ENCODE measurements at regions not wholly inside any gene's neighbourhood (a gene's known extent, or its start where the extent isn't known, plus 50 kb on each side); places are given as distances from the start of the nearest gene placed in this dataset.

DNA sequence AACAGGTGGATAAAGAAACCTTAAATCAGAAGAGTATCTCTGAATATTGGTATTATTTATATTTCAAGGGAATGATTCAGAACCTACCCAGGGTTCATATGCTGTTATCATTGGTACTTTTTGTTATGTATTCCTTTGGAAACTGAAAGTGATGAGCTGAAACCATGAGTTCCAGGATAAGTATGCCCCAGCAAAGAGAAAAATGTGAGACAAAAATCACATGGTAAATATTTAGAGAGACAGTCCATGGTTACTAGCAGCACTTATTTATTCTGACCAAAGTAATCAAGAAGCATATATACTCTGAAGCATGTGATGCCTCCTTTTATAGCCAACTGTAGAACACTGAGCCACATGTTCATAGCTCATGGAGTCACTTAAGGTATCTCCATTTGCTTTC lies 277.7 kb downstream of the ARAP2 start:
- no peak for DNase-seq (ENCODE audit: low spot score)

DNA sequence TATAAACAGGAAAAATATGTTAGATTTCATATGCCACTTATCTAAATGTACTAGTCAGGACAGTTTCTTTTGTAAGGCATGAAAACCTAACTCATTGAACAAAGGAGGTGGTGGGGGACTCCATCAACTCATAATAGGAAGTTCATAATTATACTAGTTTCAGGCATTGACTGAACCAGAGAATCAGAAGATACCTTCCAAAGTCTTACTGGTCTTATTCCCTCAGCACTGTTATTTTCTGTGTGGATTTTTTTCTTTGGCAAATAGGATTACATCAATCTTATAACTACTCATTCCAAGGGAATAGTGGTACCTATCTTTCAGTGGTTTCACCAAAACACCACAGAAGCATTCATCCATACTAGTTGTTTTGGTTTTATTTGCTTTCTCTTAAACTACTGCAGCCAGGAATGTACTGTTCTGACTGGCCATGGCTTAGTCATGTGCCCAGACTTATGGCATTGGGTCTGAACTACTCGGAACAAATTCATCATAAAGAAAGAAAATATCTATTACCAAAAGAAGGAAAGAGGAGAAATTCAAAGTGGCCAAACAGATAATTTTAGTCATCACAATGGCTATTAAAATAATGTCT lies 273.9 kb downstream of the ARAP2 start:
- no peak for DNase-seq (ENCODE audit: low spot score)

DNA sequence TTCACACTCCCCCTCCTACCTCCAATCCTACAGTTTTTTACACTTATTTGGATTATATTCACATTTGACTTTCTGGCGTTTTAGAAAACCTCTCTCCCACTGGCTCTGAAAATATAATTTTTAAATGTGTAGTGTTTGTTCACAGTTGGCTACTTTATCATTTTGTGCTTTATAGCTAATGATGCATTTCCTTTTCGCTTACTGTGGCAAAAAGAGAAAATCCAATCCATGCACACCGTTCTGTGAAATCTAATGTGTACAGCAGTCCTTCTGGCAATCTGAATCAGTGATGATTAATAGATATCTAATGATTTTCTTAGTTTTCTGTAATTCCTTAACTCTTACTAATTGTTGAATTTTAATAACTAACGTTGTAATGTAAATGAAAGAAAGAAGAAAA lies 271.5 kb downstream of the ARAP2 start:
- no peak for DNase-seq (ENCODE audit: low spot score)

DNA sequence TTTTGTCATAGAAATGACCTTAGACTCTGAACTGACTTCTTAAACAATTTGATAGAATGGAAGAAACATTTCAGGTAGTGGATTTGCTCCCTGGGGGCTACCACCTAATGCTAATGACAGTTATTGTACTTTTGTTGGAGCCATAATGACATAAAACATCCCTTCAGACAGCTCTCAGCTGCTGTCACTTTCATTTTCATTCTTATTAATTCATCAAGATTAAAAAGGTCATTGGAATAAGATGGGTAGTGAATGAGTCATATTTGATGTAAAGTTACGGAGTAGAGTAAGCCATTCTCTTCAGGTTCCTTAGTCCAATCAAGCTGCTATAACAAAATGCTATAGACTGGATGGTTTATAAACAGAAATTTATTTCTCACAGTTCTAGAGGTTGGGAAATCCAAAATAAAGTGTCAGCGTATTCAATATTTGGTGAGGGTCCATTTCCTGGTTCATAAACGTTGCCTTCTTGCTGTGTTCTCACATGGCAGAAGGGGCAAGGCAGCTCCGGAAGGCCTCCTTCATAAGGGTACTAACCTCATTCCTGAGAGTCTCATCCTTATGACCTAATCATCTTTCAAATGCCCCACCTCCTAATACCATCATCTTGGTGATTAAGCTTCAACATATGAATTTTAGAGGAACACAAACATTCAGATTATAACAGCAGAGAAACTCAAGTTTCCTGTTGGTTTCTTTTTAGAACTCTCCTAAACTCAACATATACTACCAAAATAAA lies 268.5 kb downstream of the ARAP2 start:
- DNase-seq (ENCODE audit: low spot score), result no peak

DNA sequence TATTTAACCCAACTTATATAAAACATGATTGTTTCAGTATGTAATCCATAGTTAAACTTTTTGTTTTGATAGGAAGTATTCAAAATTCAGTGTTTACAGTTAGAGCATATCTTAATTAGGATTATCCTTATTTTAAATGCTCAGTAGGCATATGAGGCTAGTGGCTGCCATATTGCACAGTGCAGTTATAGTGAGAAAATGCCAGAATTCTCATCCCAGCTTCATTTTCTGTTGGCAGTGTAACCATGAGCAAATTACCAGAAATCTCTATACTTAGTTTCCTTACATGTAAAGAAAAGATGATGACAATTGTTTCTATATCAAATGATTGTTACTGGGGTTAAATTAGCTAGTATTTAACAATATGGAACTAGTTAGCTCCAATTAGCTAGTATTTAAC lies 265.8 kb downstream of the ARAP2 start:
- no peak for DNase-seq (ENCODE audit: low spot score)

DNA sequence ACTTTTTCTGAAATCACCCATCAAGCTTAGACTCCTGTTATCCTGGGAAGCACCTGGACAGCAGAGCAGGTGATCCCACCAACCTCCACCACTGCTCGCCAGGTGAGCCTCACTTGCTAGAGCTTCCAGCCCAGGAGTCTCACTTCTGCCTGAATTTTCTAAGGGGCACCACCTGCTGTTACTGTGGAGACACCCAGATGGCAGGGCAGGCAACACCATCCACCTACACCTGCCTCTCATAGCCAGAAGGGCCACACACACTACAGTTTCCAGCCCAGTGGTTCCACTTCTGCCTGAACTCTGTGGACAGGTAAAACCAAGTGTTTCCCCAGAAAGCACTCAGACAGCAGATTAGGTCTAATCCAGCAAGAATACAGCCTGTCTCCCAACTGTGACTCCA lies 262.0 kb downstream of the ARAP2 start:
- DNase-seq (ENCODE audit: low spot score), result no peak

DNA sequence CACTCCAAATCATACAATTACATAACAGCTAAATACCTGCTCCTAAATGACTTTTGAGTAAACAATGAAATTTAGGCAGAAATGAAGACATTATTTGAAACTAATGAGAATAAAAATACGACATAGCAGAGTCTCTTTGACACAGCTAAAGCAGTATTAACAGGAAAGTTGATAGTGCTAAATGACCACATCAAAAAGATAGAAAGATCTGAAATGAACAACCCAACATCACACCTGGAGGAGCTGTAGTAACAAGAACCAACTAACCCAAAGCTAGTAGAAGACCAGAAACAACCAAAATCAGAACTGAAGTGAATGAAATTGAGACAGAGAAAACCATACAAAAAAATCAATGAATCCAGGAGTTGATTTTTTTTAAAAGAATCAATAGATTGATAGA lies 257.8 kb downstream of the ARAP2 start:
- no peak for DNase-seq (ENCODE audit: low spot score)

DNA sequence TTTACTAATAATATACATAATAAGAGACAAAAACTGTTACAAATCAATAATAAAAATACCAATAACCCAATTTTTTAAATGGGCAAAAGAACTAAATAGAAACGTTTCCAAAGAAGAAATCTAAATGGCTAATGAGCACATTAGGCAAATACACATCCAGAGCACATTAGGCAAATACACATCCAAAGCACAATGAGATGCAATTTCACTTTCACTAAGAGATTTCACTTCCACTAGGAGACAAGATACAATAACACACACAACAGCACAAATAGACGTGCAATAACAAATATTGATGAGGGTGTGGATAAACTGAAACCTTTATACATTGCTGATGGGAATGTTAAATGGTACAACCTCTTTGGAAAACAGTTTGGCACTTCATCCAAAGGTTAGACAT lies 250.7 kb downstream of the ARAP2 start:
- no peak for DNase-seq (ENCODE audit: low spot score)

DNA sequence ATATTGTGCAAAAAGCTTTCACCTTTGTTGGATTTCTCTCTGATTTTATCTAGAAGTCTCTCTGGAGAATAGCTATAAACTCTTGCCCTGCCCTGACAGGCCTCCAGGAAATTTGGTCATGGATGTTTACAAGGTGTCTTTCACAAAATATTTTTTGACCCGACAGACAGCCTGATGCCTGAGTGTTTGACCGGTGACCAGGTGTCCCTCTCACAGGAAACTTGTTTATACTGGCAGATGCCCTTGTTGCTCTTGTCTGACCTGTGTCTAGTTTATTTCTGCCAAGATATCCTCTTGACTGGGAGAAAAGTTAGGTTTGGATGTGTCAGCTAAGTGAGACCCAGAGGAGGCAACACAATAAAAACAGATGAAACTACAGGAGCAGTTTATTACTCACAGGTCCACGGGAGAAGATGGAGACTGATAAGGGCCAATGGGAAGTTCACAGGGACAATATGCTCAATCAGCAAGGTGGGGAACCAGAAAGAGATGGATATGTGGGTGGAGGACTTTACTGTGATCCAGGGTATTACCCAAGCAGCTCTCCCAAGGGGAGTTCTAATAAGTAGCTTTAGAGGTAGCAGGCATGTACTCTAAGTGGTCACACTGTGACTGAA lies 243.3 kb downstream of the ARAP2 start:
- DNase-seq (ENCODE audit: low spot score), result no peak

DNA sequence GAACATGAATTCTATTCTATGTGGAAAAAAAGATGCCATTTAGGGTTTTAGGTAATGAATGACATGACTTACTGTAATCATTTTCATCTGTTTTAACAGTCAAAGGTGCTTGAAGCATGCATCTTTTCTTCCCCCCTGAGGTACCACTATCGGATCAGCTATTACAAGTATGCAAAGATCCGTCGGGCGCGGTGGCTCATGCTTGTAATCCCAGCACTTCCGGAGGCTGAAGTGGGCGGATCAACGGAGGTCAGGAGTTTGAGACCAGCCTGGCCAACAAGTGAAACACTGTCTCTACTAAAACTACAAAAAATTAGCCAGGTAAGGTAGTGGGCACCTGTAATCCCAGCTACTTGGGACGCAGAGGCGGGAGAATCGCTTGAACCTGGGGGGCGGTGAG lies 241.3 kb downstream of the ARAP2 start:
- DNase-seq (ENCODE audit: low spot score), result no peak

DNA sequence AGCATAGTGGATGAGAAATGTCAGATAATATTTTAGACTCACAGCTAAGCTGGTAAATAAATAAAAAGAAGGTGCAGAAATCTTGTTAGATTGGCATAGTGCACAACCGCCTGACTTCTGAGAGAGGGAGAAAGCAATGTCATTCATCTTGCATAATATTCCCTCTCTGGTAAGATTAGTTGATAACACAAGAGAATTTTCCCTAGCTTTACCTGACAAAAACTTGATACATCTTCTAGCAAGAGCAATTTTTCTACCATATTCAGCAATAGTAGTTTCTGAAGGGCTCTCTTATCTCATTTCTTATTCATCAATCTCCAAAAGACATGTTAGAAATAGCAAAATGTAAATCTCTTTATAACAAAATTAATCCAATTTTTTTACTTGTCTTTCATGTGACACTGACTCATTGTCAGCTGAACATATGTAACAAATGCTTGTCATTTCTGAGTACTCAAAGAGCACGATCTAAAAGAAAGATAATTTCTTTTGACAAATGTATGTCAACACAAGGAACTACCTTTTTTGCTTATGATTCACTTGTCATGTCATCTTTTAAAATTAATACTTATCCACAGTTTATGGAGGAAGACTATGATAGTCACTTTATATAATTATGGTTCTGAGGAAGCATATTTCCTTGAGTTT lies 240.0 kb downstream of the ARAP2 start:
- no peak for DNase-seq (ENCODE audit: low spot score)

DNA sequence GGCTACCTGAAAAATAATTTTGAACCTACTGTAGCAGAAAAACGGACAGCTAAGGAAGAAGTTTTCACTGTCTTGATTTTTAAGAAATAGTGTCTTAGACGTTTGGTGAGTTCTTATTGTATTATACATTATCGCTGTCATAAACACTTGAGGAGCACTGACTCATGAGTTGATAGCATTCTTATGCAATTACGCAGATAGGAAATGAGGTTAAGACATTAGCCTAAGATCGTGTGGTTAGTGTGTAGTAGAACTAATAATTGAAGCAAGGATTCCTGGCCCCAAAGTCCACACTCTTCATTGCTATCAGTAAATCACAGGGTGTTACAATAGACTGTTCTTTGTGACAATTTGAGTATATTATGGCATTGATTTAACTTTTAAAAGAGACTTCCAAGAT lies 238.1 kb downstream of the ARAP2 start:
- no peak for DNase-seq (ENCODE audit: low spot score)

DNA sequence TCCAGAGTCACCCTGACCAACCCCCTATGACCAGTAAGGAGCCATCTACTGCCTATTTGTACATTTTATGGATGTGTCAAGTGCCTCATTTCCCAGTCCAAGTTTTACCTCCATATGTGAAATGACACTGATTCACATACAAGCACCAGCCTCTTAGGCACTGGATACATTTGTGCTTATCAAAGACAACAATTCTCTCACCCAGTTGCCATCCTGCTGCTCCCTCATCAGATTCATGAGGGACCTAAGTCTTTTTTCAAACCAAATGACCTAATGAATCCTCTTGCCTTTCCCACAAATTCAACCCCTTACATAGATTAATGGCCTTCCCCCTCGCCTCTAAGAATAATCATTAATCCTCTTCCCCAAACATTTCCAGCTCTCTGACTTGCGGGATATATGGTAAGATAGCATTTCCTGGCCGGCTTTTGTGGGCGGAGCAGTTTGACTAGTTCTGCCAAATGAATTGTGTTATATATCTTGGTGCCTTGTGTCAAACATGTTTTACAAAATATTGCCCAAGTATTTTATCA lies 233.9 kb downstream of the ARAP2 start:
- DNase-seq (ENCODE audit: low spot score), result no peak

DNA sequence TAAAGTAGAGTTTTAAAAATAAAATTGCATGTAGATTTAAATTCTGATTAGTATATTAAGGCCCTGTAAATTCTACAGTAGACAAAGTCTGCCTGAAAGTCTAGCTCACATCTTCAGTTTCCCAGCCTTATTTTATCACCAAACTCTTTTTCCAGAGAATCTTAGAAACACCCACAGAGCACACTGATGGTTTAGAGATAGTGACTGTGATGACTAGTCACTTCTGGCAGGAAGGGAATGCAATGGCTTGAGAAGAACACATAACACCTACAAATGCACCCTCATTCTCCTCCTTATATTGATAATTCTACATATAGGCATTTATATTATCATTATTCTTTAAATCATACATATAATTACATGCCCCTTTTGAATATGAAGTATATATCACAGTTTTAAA lies 232.9 kb downstream of the ARAP2 start:
- DNase-seq (ENCODE audit: low spot score), result no peak

DNA sequence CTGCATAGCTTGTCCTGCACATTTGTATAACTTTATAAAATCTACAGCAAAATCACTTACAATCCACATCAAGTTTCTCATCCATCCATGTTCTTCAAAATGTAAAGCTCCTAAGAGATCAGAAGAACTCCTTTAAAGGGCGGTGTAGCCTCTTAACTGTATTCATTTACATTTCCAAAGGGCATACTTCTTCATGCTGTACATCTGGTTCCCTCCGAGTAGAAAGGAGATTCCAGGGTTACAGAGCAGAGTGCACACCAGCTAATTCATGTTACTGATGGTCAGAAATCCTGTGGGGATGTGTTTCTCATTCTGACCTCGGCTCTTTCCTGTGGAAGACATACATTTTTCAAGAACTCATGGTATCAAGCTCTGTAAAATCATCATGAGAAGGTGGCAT lies 231.8 kb downstream of the ARAP2 start:
- DNase-seq (ENCODE audit: low spot score), result no peak

DNA sequence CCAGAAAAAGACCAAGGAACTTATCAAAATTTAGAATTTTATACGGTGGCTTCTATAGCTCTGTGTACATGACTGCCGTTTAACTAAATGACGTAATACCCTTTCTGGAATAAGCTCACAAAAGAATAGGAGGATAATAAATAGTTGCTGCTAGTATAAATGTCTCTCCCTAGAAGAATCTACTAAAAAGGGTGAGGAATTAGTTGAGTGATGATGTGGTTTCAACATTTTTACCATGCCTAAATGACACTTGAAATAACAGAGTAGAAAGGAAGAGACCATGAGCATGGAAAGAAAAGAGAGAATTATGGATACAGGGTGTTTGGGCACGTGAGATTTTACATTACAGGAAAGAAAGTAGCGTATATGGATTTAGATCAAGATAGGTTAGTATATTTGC lies 231.1 kb downstream of the ARAP2 start:
- DNase-seq (ENCODE audit: low spot score), result no peak
